Panc1 (cell line): ENCODE measurements at regions not wholly inside any gene's neighbourhood (a gene's known extent, or its start where the extent isn't known, plus 50 kb on each side); places are given as distances from the start of the nearest gene placed in this dataset.

ENCODE experiments used
- ATAC-seq: fragments of 200-7000 bp; cut with Tn5 transposase; 2 replicates; pipeline ENCODE4 v1.9.1; 2020; ENCODE audit warnings: mild to moderate bottlenecking, moderate library complexity
- BruUV-seq: library from RNA; stranded (reverse); fragments of 400-500 nt; replicated peaks from 2 replicates; lab custom pipeline; 2021; lab: Mats Ljungman, UMichigan
- CTCF ChIA-PET: fragments of 300-600 bp; sonication (Branson Sonifier 250); formaldehyde crosslinking; loops from one replicate; lab custom pipeline; 2022; ENCODE audit warnings: antibody characterized with exemption; lab: Charles Lee
- POLR2A ChIA-PET: fragments of 300-600 bp; sonication (Branson Sonifier 250); formaldehyde crosslinking; loops from one replicate; lab custom pipeline; 2022; ENCODE audit warnings: antibody characterized with exemption; lab: Charles Lee
- DNase-seq: peaks from one replicate; pipeline ENCODE4 v3.0.0-alpha.2; 2010; ENCODE audit warnings: low read depth, low spot score
- H3K27ac ChIP-seq: 2 replicates; pipeline ENCODE4 v1.5.1; 2011; ENCODE audit warnings: mild to moderate bottlenecking, low read length, inconsistent platforms
- H3K27me3 ChIP-seq: fragments of 200-500 bp; sonication (Bioruptor generic); 2 replicates; pipeline ENCODE4 v1.6.0; 2014; ENCODE audit warnings: low read length, inconsistent platforms; ENCODE audit not compliant: control insufficient read depth, insufficient read depth
- H3K36me3 ChIP-seq: fragments of 200-500 bp; sonication (Bioruptor generic); 2 replicates; pipeline ENCODE4 v1.5.1; 2014; ENCODE audit warnings: inconsistent platforms, mild to moderate bottlenecking, low read length, moderate library complexity; ENCODE audit not compliant: control insufficient read depth, insufficient read depth
- H3K4me1 ChIP-seq: 2 replicates; pipeline ENCODE4 v1.5.1; 2011; ENCODE audit warnings: inconsistent platforms, mild to moderate bottlenecking, low read length, moderate library complexity; ENCODE audit not compliant: control insufficient read depth, insufficient read depth
- H3K4me3 ChIP-seq, 2 experiments: 2 replicates each; pipeline ENCODE4 v1.5.1; 2011 to 2012; ENCODE audit warnings: low read depth in 2 of 2, low read length in 2 of 2, mild to moderate bottlenecking in 2 of 2, inconsistent platforms in 1 of 2, moderate library complexity in 1 of 2
- H3K9me3 ChIP-seq: fragments of 200-500 bp; sonication (Bioruptor generic); 2 replicates; pipeline ENCODE4 v1.5.1; 2014; ENCODE audit warnings: low read depth, mild to moderate bottlenecking, inconsistent platforms, low read length, moderate library complexity; ENCODE audit not compliant: control insufficient read depth, insufficient read depth
- CTCF ChIP-seq: fragments of 450-650 bp; IDR thresholded peaks from 2 replicates; pipeline ENCODE4 v1.5.1; 2017; ENCODE audit warnings: mild to moderate bottlenecking
- POLR2AphosphoS5 ChIP-seq: IDR thresholded peaks from 2 replicates; pipeline ENCODE4 v1.6.1; 2012; ENCODE audit warnings: mild to moderate bottlenecking, low read depth, low read length, moderate library complexity
- REST ChIP-seq, 2 experiments: IDR thresholded peaks; 2 replicates each; pipeline ENCODE4 v1.6.1; 2011 to 2012; ENCODE audit warnings: low read depth in 2 of 2, control low read depth in 1 of 2, low read length in 1 of 2, mild to moderate bottlenecking in 1 of 2, moderate library complexity in 1 of 2; ENCODE audit not compliant: insufficient read depth in 1 of 2
- SIN3A ChIP-seq: IDR thresholded peaks from 2 replicates; pipeline ENCODE4 v1.6.1; 2012; ENCODE audit warnings: low read depth, mild to moderate bottlenecking, low read length, moderate library complexity, borderline replicate concordance; ENCODE audit not compliant: insufficient read depth
- TCF7L2 ChIP-seq: IDR thresholded peaks from 2 replicates; pipeline ENCODE4 v1.6.1; 2011; ENCODE audit warnings: mild to moderate bottlenecking, low read depth, low read length, inconsistent platforms
- in situ Hi-C: cut with HindIII; loops from 2 replicates; pipeline ENCODE4 v1.10.0; 2016; ENCODE audit warnings: low sequenced_read_pairs, low pct_unique_long_range_greater_than_20kb
- intact Hi-C: fragments of 100-400 bp; cut with micrococcal nuclease; formaldehyde crosslinking; loops from one replicate; pipeline ENCODE4 v1.10.0; 2022; ENCODE audit not compliant: unreplicated experiment

GRCh38 chr16:72429671-72430081 is 257.7 kb upstream of the PMFBP1 start:
- in situ Hi-C loops (no loop called here), intact Hi-C loops (no loop called here)
- Histone ChIP-seq H3K4me1 (no peaks in the 10 kb centered on the region), H3K27me3 (no peaks in the 10 kb centered on the region), H3K27ac (no peak overlapping the region), H3K4me3 (no peak overlapping the region), H3K36me3 (no peaks in the 10 kb centered on the region), H3K9me3 (peaks cover 10% of the 10 kb centered on the region)
- no TSS peak for BruUV-seq
- no peak for DNase-seq
- ATAC-seq = no peak
- POLR2A ChIA-PET = no interaction called here
- TF ChIP-seq SIN3A (no peak), CTCF (no peak), TCF7L2 (no peak), POLR2AphosphoS5 (no peak), REST (IDR thresholded peaks at IDR 0.05; ENCODE audit: insufficient read depth in 1 of 2, low read depth in 2 of 2, low read length in 1 of 2) (no peak)
- CTCF ChIA-PET = no interaction called here

- H3K36me3 ChIP-seq = no peaks in the 10 kb centered on the region
- no peaks in the 10 kb centered on the region for H3K4me1 ChIP-seq
- H3K27ac ChIP-seq = no peak overlapping the region
- intact Hi-C loops (no loop called here), in situ Hi-C loops (no loop called here)
- BruUV-seq = no TSS peak
- no peak overlapping the region for H3K4me3 ChIP-seq
- ChIA-PET CTCF (no interaction called here), POLR2A (interaction anchor here (0.5 to 0.6 kb wide), 2 partner anchors 209 to 272 kb away, joined by 4 to 5 read pairs; no protein-coding TSS in a partner anchor)
- peaks cover 3% of the 10 kb centered on the region; the same call in 1 of the 2 replicates for H3K9me3 ChIP-seq
- H3K27me3 ChIP-seq = no peaks in the 10 kb centered on the region
- TF ChIP-seq TCF7L2 (no peak), SIN3A (no peak)
- ATAC-seq = no peak
- DNase-seq = no peak
Observed at GRCh38 chr16:72428681-72429376, 256.9 kb upstream of the PMFBP1 start.

DNA sequence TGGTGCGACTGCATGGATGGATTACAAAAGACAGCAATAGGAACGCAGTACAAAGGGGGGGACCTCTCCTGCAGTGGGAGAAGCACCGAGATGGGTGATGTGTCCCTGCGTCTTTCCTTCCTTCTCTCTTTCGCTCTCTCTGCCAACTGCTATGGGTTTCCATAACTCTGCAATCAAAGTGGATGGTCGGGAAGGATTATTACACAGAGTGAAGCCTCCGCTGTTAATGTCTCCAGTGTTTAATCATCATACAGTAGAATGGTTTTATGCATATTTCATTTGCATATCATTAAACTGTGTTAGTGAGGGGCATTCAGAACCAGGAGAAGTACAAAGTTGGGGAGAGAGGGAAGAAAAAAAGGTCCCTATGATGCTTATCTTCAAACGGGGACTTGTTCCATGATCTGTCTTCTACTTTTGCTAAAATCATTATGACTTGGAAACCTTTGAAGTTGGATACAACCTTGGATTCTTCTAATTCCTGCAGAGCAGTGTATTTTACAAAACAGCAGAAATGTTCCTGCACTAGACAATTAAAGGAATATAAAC is 255.9 kb upstream of the PMFBP1 start:
- Histone ChIP-seq H3K4me3 (no peak overlapping the region), H3K36me3 (no peaks in the 10 kb centered on the region), H3K4me1 (no peaks in the 10 kb centered on the region), H3K27me3 (no peaks in the 10 kb centered on the region), H3K9me3 (no peaks in the 10 kb centered on the region), H3K27ac (no peak overlapping the region)
- no peak for DNase-seq
- BruUV-seq = no TSS peak
- intact Hi-C loops (no loop called here), in situ Hi-C loops (no loop called here)
- CTCF ChIA-PET = no interaction called here
- no peak for TF ChIP-seq POLR2AphosphoS5
- TF ChIP-seq CTCF = no peak
- TF ChIP-seq REST (IDR thresholded peaks at IDR 0.05; ENCODE audit: insufficient read depth in 1 of 2, low read depth in 2 of 2, low read length in 1 of 2) = no peak
- no peak for TF ChIP-seq SIN3A
- no peak for TF ChIP-seq TCF7L2
- POLR2A ChIA-PET = interaction anchor here (0.5 to 0.6 kb wide), 2 partner anchors 210 to 273 kb away, joined by 4 to 5 read pairs; no protein-coding TSS in a partner anchor
- ATAC-seq = no peak
